Endodermal cell (in vitro differentiated cells): ENCODE measurements at regions not wholly inside any gene's neighbourhood (a gene's known extent, or its start where the extent isn't known, plus 50 kb on each side); places are given as distances from the start of the nearest gene placed in this dataset.
A peak's percentile ranks its signal among the peaks of the same experiment; 100 is the strongest.

ENCODE experiments used
- DNase-seq: peaks from one replicate; pipeline ENCODE4 v3.0.0-alpha.2; 2017
- H3K27ac ChIP-seq: 2 replicates; pipeline ENCODE4 v1.5.1; 2013; ENCODE audit warnings: mild to moderate bottlenecking, low read depth, low read length, moderate library complexity
- H3K27me3 ChIP-seq: 2 replicates; pipeline ENCODE4 v1.6.1; 2013; ENCODE audit warnings: mild to moderate bottlenecking, low read length, moderate library complexity; ENCODE audit not compliant: insufficient read depth, control insufficient read depth, poor library complexity, severe bottlenecking
- H3K36me3 ChIP-seq: 2 replicates; pipeline ENCODE4 v1.7.0; 2013; ENCODE audit warnings: mild to moderate bottlenecking, low read length, moderate library complexity; ENCODE audit not compliant: control insufficient read depth, insufficient read depth
- H3K4me1 ChIP-seq: one replicate; pipeline ENCODE4 v1.7.0; 2013; ENCODE audit warnings: low read length; ENCODE audit not compliant: control insufficient read depth, insufficient read depth
- H3K4me3 ChIP-seq: 2 replicates; pipeline ENCODE4 v1.5.1; 2013; ENCODE audit warnings: mild to moderate bottlenecking, low read length, moderate library complexity
- H3K9ac ChIP-seq: 2 replicates; pipeline ENCODE4 v1.6.1; 2013; ENCODE audit warnings: mild to moderate bottlenecking, low read length, moderate library complexity; ENCODE audit not compliant: poor library complexity, severe bottlenecking; ENCODE audit errors: extremely low read depth
- H3K9me3 ChIP-seq: 2 replicates; pipeline ENCODE4 v1.6.1; 2013; ENCODE audit warnings: mild to moderate bottlenecking, low read length, moderate library complexity; ENCODE audit not compliant: control insufficient read depth
- H3K27ac Mint-ChIP-seq: 2 replicates; pipeline ENCODE4 v1.8.0; 2020; ENCODE audit warnings: mixed read lengths
- H3K27me3 Mint-ChIP-seq: 2 replicates; pipeline ENCODE4 v1.8.0; 2021; ENCODE audit warnings: mild to moderate bottlenecking, mixed read lengths; ENCODE audit not compliant: insufficient read depth
- H3K36me3 Mint-ChIP-seq: 2 replicates; pipeline ENCODE4 v1.8.0; 2020; ENCODE audit warnings: low read depth, mixed read lengths
- H3K4me1 Mint-ChIP-seq: 2 replicates; pipeline ENCODE4 v1.8.0; 2020; ENCODE audit warnings: mixed read lengths
- H3K4me3 Mint-ChIP-seq: 2 replicates; pipeline ENCODE4 v1.8.0; 2020; ENCODE audit warnings: mild to moderate bottlenecking, moderate library complexity, mixed read lengths
- H3K9me3 Mint-ChIP-seq: 2 replicates; pipeline ENCODE4 v1.8.0; 2020; ENCODE audit warnings: mild to moderate bottlenecking, mixed read lengths
- WGBS, 2 experiments: methylation state at CpG; one replicate each; pipeline versions ENCODE4 v1.1.5 to v1.1.7; 2013; ENCODE audit warnings: missing lambda C conversion rate in 2 of 2, mixed read lengths in 1 of 2; ENCODE audit not compliant: insufficient coverage in 1 of 2, insufficient read length in 1 of 2; 5-methylcytosine and 5-hydroxymethylcytosine counted together
- TF ChIP-seq, protein P1 (sequence below): fragments of 200-600 bp; sonication (generic); conservative IDR thresholded peaks from 2 replicates; pipeline ENCODE4 v1.5.0; 2021; ENCODE audit warnings: antibody characterized with exemption, mild to moderate bottlenecking

- Histone ChIP-seq H3K27ac (no peak overlapping the region), H3K27me3 (no peaks in the 10 kb centered on the region), H3K9ac (no peak overlapping the region), H3K4me1 (peaks cover 10% of the 10 kb centered on the region), H3K4me3 (no peak overlapping the region), H3K36me3 (no peaks in the 10 kb centered on the region), H3K9me3 (no peaks in the 10 kb centered on the region)
- Mint-ChIP-seq H3K27ac (peak overlapping the region; percentile 68), H3K27me3 (no peaks in the 10 kb centered on the region), H3K36me3 (no peaks in the 10 kb centered on the region), H3K4me1 (peaks cover 20% of the 10 kb centered on the region), H3K9me3 (no peaks in the 10 kb centered on the region), H3K4me3 (no peak overlapping the region)
- peak; percentile 63 for DNase-seq
- TF ChIP-seq, protein P1, sequence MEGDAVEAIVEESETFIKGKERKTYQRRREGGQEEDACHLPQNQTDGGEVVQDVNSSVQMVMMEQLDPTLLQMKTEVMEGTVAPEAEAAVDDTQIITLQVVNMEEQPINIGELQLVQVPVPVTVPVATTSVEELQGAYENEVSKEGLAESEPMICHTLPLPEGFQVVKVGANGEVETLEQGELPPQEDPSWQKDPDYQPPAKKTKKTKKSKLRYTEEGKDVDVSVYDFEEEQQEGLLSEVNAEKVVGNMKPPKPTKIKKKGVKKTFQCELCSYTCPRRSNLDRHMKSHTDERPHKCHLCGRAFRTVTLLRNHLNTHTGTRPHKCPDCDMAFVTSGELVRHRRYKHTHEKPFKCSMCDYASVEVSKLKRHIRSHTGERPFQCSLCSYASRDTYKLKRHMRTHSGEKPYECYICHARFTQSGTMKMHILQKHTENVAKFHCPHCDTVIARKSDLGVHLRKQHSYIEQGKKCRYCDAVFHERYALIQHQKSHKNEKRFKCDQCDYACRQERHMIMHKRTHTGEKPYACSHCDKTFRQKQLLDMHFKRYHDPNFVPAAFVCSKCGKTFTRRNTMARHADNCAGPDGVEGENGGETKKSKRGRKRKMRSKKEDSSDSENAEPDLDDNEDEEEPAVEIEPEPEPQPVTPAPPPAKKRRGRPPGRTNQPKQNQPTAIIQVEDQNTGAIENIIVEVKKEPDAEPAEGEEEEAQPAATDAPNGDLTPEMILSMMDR: no peak
- WGBS, 2 experiments: 75% methylated on average over 5 of the region's 6 CpGs; no CpG with 5 or more reads in 1 of the 2 experiments
These were observed 168.7 kb upstream of the AGAP1 start for GRCh38 chr2:235325151-235325550.

DNA sequence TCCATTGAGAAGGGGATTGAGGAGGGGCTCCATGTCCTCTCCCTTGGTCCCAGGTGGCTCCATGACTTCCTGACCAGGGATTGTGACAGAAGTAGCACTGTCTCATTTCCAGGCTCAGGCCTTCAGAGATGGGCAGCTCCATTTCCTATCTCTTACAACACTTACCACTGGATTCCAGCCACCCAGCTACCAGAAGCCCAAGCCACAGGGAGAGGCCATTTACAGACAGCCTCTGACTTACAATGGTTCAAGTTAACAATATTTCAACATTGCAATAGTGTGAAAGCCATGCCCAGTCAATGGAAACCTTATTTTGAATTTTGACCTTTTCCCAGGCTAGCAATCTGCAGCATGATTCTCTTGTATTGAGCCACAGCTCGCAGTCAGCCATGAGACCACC, 164.9 kb upstream of the AGAP1 start:
- H3K9me3 Mint-ChIP-seq: no peaks in the 10 kb centered on the region
- Histone ChIP-seq H3K4me3 (no peak overlapping the region), H3K27me3 (no peaks in the 10 kb centered on the region), H3K4me1 (peaks cover 10% of the 10 kb centered on the region), H3K9ac (no peak overlapping the region), H3K27ac (no peak overlapping the region), H3K9me3 (no peaks in the 10 kb centered on the region), H3K36me3 (no peaks in the 10 kb centered on the region)
- whole genome bisulfite sequencing, 2 experiments: 92 to 94% methylated on average over 1 of the region's 1 CpG
- H3K27me3 Mint-ChIP-seq: no peaks in the 10 kb centered on the region
- H3K36me3 Mint-ChIP-seq: no peaks in the 10 kb centered on the region
- no peak for DNase-seq
- no peak overlapping the region for H3K4me3 Mint-ChIP-seq
- TF ChIP-seq, protein P1: no peak
- H3K27ac Mint-ChIP-seq: no peak overlapping the region
- H3K4me1 Mint-ChIP-seq: peaks cover 19% of the 10 kb centered on the region

- H3K4me1 Mint-ChIP-seq: peaks cover 6% of the 10 kb centered on the region
- no peaks in the 10 kb centered on the region for H3K27me3 Mint-ChIP-seq
- no peak overlapping the region for H3K4me3 Mint-ChIP-seq
- H3K4me1 ChIP-seq: peaks cover 3% of the 10 kb centered on the region
- H3K27me3 ChIP-seq: no peaks in the 10 kb centered on the region
- no peaks in the 10 kb centered on the region for H3K36me3 Mint-ChIP-seq
- H3K36me3 ChIP-seq: no peaks in the 10 kb centered on the region
- TF ChIP-seq, protein P1: no peak
- 91 to 94% methylated on average over 7 to 11 of the region's 11 CpGs for WGBS, 2 experiments
- H3K4me3 ChIP-seq: no peak overlapping the region
- no peaks in the 10 kb centered on the region for H3K9me3 Mint-ChIP-seq
- no peak overlapping the region for H3K9ac ChIP-seq
- no peak overlapping the region for H3K27ac ChIP-seq
- no peak overlapping the region for H3K27ac Mint-ChIP-seq
- no peak for DNase-seq
- no peaks in the 10 kb centered on the region for H3K9me3 ChIP-seq
These were observed 162.9 kb upstream of the AGAP1 start for GRCh38 chr2:235330775-235331451.
